OCI-LY7 (cell line): ENCODE measurements at regions not wholly inside any gene's neighbourhood (a gene's known extent, or its start where the extent isn't known, plus 50 kb on each side); places are given as distances from the start of the nearest gene placed in this dataset.

Source experiments
- EZH2phosphoT487 ChIP-seq: fragments of 200-600 bp; sonication (generic); IDR thresholded peaks from 2 replicates; pipeline ENCODE4 v1.6.1; 2018; ENCODE audit warnings: low read depth, borderline replicate concordance, mild to moderate bottlenecking, mixed run types, antibody characterized with exemption, low read length, moderate library complexity, mixed read lengths
- TF ChIP-seq, protein P1 (sequence below): fragments of 200-600 bp; sonication (generic); conservative IDR thresholded peaks from 2 replicates; pipeline ENCODE4 v1.5.1; 2014; ENCODE audit warnings: mild to moderate bottlenecking, antibody characterized with exemption, low read length, moderate library complexity, mixed read lengths

DNA sequence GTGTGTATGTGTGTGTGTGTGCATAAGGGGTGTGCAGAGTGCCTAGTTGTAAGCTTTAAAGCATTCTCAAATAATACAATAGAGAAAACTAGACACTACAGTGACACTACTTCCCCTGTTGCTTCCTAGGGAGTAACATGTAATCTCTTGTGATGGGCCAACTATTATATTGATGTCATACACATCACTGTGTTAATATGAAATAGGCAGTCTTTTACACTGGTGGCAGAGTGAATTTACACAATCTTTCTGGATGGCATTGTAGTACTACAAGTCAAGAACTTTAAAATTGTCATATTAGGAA is 488.0 kb upstream of the ZEB2 start:
- TF ChIP-seq, protein P1, sequence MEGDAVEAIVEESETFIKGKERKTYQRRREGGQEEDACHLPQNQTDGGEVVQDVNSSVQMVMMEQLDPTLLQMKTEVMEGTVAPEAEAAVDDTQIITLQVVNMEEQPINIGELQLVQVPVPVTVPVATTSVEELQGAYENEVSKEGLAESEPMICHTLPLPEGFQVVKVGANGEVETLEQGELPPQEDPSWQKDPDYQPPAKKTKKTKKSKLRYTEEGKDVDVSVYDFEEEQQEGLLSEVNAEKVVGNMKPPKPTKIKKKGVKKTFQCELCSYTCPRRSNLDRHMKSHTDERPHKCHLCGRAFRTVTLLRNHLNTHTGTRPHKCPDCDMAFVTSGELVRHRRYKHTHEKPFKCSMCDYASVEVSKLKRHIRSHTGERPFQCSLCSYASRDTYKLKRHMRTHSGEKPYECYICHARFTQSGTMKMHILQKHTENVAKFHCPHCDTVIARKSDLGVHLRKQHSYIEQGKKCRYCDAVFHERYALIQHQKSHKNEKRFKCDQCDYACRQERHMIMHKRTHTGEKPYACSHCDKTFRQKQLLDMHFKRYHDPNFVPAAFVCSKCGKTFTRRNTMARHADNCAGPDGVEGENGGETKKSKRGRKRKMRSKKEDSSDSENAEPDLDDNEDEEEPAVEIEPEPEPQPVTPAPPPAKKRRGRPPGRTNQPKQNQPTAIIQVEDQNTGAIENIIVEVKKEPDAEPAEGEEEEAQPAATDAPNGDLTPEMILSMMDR: no peak
- TF ChIP-seq EZH2phosphoT487: no peak
